ENCODE measurements at regions not wholly inside any gene's neighbourhood (a gene's known extent, or its start where the extent isn't known, plus 50 kb on each side); places are given as distances from the start of the nearest gene placed in this dataset.

GRCh38 chr7:71034243-71034642 lies 97.7 kb upstream of the GALNT17 start:
- TF ChIP-seq FOXM1 (IDR thresholded peaks at IDR 0.05; ENCODE audit: borderline replicate concordance, low read depth) (no peak), CEBPB (IDR thresholded peaks at IDR 0.05) (no peak), CREB1 (IDR thresholded peaks at IDR 0.05; ENCODE audit: low read depth) (no peak), ZBTB7A (IDR thresholded peaks at IDR 0.05; ENCODE audit: low read depth) (no peak), EP300 (IDR thresholded peaks at IDR 0.05; ENCODE audit: borderline replicate concordance) (no peak), USF1 (IDR thresholded peaks at IDR 0.05) (no peak), TCF12 (IDR thresholded peaks at IDR 0.05; ENCODE audit: low read depth) (no peak), RAD21 (IDR thresholded peaks at IDR 0.05; ENCODE audit: low read depth) (no peak)

All from Ishikawa (cell line).